HEK293 (cell line): ENCODE measurements at regions not wholly inside any gene's neighbourhood (a gene's known extent, or its start where the extent isn't known, plus 50 kb on each side); places are given as distances from the start of the nearest gene placed in this dataset.

Source experiments
- CTCF ChIP-seq: fragments of 450-650 bp; formaldehyde crosslinking; IDR thresholded peaks from 2 replicates; pipeline ENCODE4 v1.5.1; 2016; ENCODE audit warnings: missing biosample characterization, missing genetic modification characterization
- HOXD13 ChIP-seq: sonication (generic); formaldehyde crosslinking; IDR thresholded peaks from 2 replicates; pipeline ENCODE4 v1.8.0; 2022; ENCODE audit warnings: missing genetic modification reagents, borderline replicate concordance
- YY1 ChIP-seq: fragments of 450-650 bp; formaldehyde crosslinking; IDR thresholded peaks from 2 replicates; pipeline ENCODE4 v1.5.1; 2018; ENCODE audit warnings: missing biosample characterization, missing genetic modification characterization
- ZBTB11 ChIP-seq: fragments of 450-650 bp; formaldehyde crosslinking; conservative IDR thresholded peaks from 2 replicates; pipeline ENCODE4 v1.5.1; 2016; ENCODE audit warnings: low read depth, missing biosample characterization, missing genetic modification characterization
- ZNF274 ChIP-seq, 2 experiments: fragments of 200-500 bp in 1 of 2; fragments of 450-650 bp in 1 of 2; sonication (Bioruptor generic) in 1 of 2; formaldehyde crosslinking in 1 of 2; IDR thresholded peaks; 2 replicates each; pipeline versions ENCODE4 v1.5.1 to v1.6.1; 2014 to 2016; ENCODE audit warnings: borderline replicate concordance in 1 of 2, inconsistent platforms in 1 of 2, low read length in 1 of 2, missing biosample characterization in 1 of 2, missing genetic modification characterization in 1 of 2
- ZXDB ChIP-seq: fragments of 450-650 bp; formaldehyde crosslinking; IDR thresholded peaks from 2 replicates; pipeline ENCODE4 v1.5.1; 2016; ENCODE audit warnings: missing biosample characterization, missing genetic modification characterization

GRCh38 chr7:15749631-15750030, 63.1 kb upstream of the MEOX2 start:
- TF ChIP-seq ZBTB11 (no peak), ZNF274 (IDR thresholded peaks at IDR 0.05; ENCODE audit: low read length) (no peak), ZNF274 (tag by site-specific recombination; IDR thresholded peaks at IDR 0.05; ENCODE audit: borderline replicate concordance) (no peak), HOXD13 (CRISPR knock-in tag) (no peak), YY1 (no peak), ZXDB (tag by site-specific recombination) (no peak), CTCF (no peak)
